Fibroblast of the conjunctiva (primary cell): ENCODE measurements at regions not wholly inside any gene's neighbourhood (a gene's known extent, or its start where the extent isn't known, plus 50 kb on each side); places are given as distances from the start of the nearest gene placed in this dataset.
A peak's percentile ranks its signal among the peaks of the same experiment; 100 is the strongest.
"Not testable (repeated sequence)": the region's sequence is repeated elsewhere in the genome, so short reads cannot be mapped to it uniquely, and the experiment has no call there.

Experiments used
- DNase-seq: peaks from one replicate; pipeline ENCODE4 v3.0.0-alpha.2; 2010; ENCODE audit warnings: low read depth

GRCh38 chr12:85425349-85425612 lies 145.3 kb downstream of the ALX1 start:
- no peak for DNase-seq

GRCh38 chr12:85425926-85426325 lies 145.9 kb downstream of the ALX1 start:
- DNase-seq, result no peak

GRCh38 chr12:85433148-85433547 lies 153.1 kb downstream of the ALX1 start:
- DNase-seq, result not testable (repeated sequence)

- DNase-seq, result no peak
These were observed 160.3 kb downstream of the ALX1 start for GRCh38 chr12:85440271-85440670.

- DNase-seq, result no peak
These were observed 161.0 kb downstream of the ALX1 start for GRCh38 chr12:85441025-85441424.

- DNase-seq, result peak; percentile 36
These were observed 161.7 kb downstream of the ALX1 start for GRCh38 chr12:85441741-85442140.

GRCh38 chr12:85445060-85445938 lies 165.3 kb downstream of the ALX1 start:
- DNase-seq, result no peak

GRCh38 chr12:85448031-85448430 lies 168.0 kb downstream of the ALX1 start:
- no peak for DNase-seq

- peak; percentile 17 for DNase-seq
These were observed 168.6 kb downstream of the ALX1 start for GRCh38 chr12:85448548-85449139.

- DNase-seq, result no peak
These were observed 177.0 kb downstream of the ALX1 start for GRCh38 chr12:85457016-85457415.

GRCh38 chr12:85461127-85461526 lies 181.1 kb downstream of the ALX1 start:
- no peak for DNase-seq

GRCh38 chr12:85462888-85463287 lies 182.9 kb downstream of the ALX1 start:
- DNase-seq, result no peak

GRCh38 chr12:85466890-85467289 lies 186.9 kb downstream of the ALX1 start:
- DNase-seq, result no peak

- DNase-seq, result peak; percentile 54
These were observed 188.5 kb downstream of the ALX1 start for GRCh38 chr12:85468356-85469157.

- DNase-seq, result not testable (repeated sequence)
These were observed 189.4 kb downstream of the ALX1 start for GRCh38 chr12:85469158-85470086.

GRCh38 chr12:85475277-85475676 lies 195.3 kb downstream of the ALX1 start:
- DNase-seq, result not testable (repeated sequence)

GRCh38 chr12:85476756-85477155 lies 196.7 kb downstream of the ALX1 start:
- DNase-seq, result no peak

GRCh38 chr12:85484387-85484786 lies 204.4 kb downstream of the ALX1 start:
- DNase-seq, result no peak

- no peak for DNase-seq
These were observed 209.2 kb downstream of the ALX1 start for GRCh38 chr12:85489194-85489593.

- DNase-seq, result no peak
These were observed 224.1 kb downstream of the ALX1 start for GRCh38 chr12:85504164-85504563.

GRCh38 chr12:85504624-85505023 lies 224.6 kb downstream of the ALX1 start:
- no peak for DNase-seq

GRCh38 chr12:85507456-85507855 lies 227.4 kb downstream of the ALX1 start:
- peak; percentile 2 for DNase-seq
